Lower leg skin (tissue), 3 donors: ENCODE measurements at regions not wholly inside any gene's neighbourhood (a gene's known extent, or its start where the extent isn't known, plus 50 kb on each side); places are given as distances from the start of the nearest gene placed in this dataset.

ENCODE experiments used
- CTCF ChIP-seq, 3 donors: fragments of 450-650 bp; IDR thresholded peaks; one replicate each; pipeline ENCODE4 v1.5.1; 2016; ENCODE audit warnings: antibody characterized with exemption in 3 of 3, mild to moderate bottlenecking in 3 of 3, moderate library complexity in 2 of 3
- POLR2A ChIP-seq, 2 donors: fragments of 450-650 bp; IDR thresholded peaks; one replicate each; pipeline ENCODE4 v1.6.1; 2016 to 2017; ENCODE audit warnings: antibody characterized with exemption in 2 of 2, mild to moderate bottlenecking in 1 of 2, moderate library complexity in 1 of 2

GRCh38 chr20:17129089-17129488 lies 97.8 kb upstream of the PCSK2 start:
- TF ChIP-seq POLR2A (IDR thresholded peaks at IDR 0.05): no peak
- no peak for TF ChIP-seq CTCF (IDR thresholded peaks at IDR 0.05)
